Hepatocyte (in vitro differentiated cells): ENCODE measurements at regions not wholly inside any gene's neighbourhood (a gene's known extent, or its start where the extent isn't known, plus 50 kb on each side); places are given as distances from the start of the nearest gene placed in this dataset.

Source experiments
- CTCF ChIP-seq: fragments of 200-600 bp; sonication (generic); IDR thresholded peaks from 2 replicates; pipeline ENCODE4 v1.5.1; 2016; ENCODE audit warnings: antibody characterized with exemption, mild to moderate bottlenecking; ENCODE audit not compliant: poor library complexity
- EZH2 ChIP-seq: fragments of 200-600 bp; sonication (generic); IDR thresholded peaks from 2 replicates; pipeline ENCODE4 v1.6.1; 2016; ENCODE audit warnings: antibody characterized with exemption, mild to moderate bottlenecking, borderline replicate concordance

GRCh38 chr6:104505838-104506237 lies 353.9 kb downstream of the HACE1 start:
- TF ChIP-seq EZH2 (no peak), CTCF (no peak)
